ENCODE measurements at regions not wholly inside any gene's neighbourhood (a gene's known extent, or its start where the extent isn't known, plus 50 kb on each side); places are given as distances from the start of the nearest gene placed in this dataset.

GRCh38 chr16:5875416-5875815 is 777.8 kb upstream of the EEF2KMT start:
- TF ChIP-seq EZH2phosphoT487 (IDR thresholded peaks at IDR 0.05; ENCODE audit: borderline replicate concordance), result no peak
- TF ChIP-seq, protein P1, sequence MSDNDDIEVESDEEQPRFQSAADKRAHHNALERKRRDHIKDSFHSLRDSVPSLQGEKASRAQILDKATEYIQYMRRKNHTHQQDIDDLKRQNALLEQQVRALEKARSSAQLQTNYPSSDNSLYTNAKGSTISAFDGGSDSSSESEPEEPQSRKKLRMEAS (IDR thresholded peaks at IDR 0.05), result no peak
- TF ChIP-seq, protein P2, sequence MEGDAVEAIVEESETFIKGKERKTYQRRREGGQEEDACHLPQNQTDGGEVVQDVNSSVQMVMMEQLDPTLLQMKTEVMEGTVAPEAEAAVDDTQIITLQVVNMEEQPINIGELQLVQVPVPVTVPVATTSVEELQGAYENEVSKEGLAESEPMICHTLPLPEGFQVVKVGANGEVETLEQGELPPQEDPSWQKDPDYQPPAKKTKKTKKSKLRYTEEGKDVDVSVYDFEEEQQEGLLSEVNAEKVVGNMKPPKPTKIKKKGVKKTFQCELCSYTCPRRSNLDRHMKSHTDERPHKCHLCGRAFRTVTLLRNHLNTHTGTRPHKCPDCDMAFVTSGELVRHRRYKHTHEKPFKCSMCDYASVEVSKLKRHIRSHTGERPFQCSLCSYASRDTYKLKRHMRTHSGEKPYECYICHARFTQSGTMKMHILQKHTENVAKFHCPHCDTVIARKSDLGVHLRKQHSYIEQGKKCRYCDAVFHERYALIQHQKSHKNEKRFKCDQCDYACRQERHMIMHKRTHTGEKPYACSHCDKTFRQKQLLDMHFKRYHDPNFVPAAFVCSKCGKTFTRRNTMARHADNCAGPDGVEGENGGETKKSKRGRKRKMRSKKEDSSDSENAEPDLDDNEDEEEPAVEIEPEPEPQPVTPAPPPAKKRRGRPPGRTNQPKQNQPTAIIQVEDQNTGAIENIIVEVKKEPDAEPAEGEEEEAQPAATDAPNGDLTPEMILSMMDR (IDR thresholded peaks at IDR 0.05 in 2 of 3, conservative IDR thresholded peaks at IDR 0.05 in 1 of 3; ENCODE audit: borderline replicate concordance in 1 of 3, insufficient read depth in 1 of 3, low read depth in 2 of 3, low read length in 2 of 3), result no peak
- no peak for TF ChIP-seq YY1 (IDR thresholded peaks at IDR 0.05; ENCODE audit: extremely low read depth, insufficient replicate concordance, low read depth, low read length)
- no peak for TF ChIP-seq POLR2A (IDR thresholded peaks at IDR 0.05; ENCODE audit: borderline replicate concordance, extremely low read depth, insufficient read depth, insufficient read length)
- TF ChIP-seq CBX3 (IDR thresholded peaks at IDR 0.05; ENCODE audit: low read depth), result no peak
- no peak for TF ChIP-seq EGR1 (IDR thresholded peaks at IDR 0.05; ENCODE audit: low read depth)
- TF ChIP-seq REST (IDR thresholded peaks at IDR 0.05; ENCODE audit: low read depth), result no peak
- TF ChIP-seq SP1 (IDR thresholded peaks at IDR 0.05; ENCODE audit: low read depth), result no peak
